GM21717 (cell line): ENCODE measurements at regions not wholly inside any gene's neighbourhood (a gene's known extent, or its start where the extent isn't known, plus 50 kb on each side); places are given as distances from the start of the nearest gene placed in this dataset.
"Not testable (repeated sequence)": the region's sequence is repeated elsewhere in the genome, so short reads cannot be mapped to it uniquely, and the experiment has no call there.

Experiments used
- ATAC-seq: cut with Tn5 transposase; IDR thresholded peaks from one replicate; pipeline ENCODE4 v1.9.1; 2021; ENCODE audit warnings: mild to moderate bottlenecking, moderate library complexity; ENCODE audit not compliant: unreplicated experiment

DNA sequence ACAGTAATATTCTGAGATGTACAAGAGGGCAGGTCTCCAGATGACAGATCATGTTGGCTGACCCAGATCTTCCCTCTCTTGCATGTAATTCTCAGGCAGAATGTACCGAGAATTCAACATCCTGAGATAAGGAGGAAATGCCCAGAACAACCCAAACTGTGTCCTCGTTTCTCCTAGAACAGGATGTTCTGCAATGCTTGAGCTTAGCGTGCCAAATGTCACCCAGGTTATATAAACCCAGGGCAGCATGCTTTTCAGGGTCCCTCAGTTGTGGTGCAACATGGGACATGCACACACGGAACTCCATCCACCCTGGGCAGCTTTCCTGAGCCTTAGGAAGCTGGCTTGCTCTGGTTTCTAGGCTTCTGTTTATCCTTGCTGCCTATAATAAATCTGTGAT, 102.1 kb upstream of the CMC1 start:
- no peak for ATAC-seq

DNA sequence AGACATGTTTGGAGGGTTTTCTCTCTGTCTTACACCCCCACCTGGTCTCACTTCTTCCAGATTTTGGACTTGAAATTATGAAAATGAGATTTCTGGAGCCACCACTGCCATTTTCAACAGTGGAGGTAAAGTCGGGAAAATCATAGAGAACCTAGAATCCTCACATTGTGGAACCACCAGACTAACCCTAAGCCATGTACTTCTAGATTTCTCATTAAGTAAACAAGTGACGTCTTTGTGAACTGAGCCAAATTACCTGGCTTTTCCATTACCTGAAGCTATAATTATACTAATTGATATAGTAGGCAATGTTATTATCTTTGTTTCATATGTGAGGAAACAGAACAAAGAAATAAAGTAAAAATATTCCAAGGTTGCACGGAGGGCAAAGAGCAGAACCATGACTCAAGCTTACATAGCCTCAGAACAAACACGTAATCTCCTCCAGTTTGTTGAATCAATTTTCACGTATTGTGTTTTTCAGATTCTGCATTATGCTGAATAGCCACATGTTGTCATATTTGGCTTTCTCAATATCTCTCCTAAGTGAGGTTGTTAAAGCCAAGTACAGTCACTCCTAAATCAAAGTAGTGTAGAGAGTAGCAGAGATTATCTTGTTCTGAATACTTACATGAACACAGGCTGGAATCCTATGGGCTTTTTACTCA, 101.3 kb upstream of the CMC1 start:
- ATAC-seq, result no peak

DNA sequence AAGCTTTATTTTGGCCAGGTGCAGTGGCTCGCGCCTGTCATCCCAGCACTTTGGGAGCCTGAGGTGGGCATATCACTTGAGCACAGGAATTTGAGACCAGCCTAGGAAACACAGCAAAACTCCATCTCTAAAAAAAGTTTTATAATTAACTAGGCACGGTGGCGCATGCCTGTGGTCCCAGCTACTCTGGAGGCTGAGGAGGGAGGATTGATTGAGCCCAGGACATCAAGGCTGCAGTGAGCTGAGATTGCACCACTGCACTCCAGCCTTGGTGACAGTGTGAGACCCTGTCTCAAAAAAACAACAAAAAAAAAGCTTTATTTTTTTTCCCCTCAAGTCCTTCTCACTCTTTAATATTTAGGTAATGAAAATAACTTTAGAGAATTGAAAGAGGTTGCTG, 100.8 kb upstream of the CMC1 start:
- no peak for ATAC-seq

DNA sequence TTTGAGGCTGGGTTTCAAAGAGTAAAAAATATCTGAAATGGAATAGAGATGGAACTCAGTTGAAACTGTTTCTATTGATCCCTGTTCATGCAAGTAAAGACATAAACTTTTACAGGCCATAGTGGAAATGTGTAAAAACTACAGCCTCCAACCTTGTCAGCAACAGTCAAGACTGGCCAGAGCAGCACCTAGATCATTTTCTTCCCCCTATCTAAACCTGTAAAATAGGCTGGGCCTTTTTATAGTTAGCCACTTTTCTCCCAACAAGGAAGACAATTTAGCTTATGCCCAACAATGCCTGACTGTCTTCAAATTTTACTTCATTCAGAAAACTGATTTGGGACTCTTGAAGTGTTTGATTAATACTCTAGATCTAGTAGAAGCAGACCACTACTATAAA, 91.5 kb upstream of the CMC1 start:
- ATAC-seq, result no peak

DNA sequence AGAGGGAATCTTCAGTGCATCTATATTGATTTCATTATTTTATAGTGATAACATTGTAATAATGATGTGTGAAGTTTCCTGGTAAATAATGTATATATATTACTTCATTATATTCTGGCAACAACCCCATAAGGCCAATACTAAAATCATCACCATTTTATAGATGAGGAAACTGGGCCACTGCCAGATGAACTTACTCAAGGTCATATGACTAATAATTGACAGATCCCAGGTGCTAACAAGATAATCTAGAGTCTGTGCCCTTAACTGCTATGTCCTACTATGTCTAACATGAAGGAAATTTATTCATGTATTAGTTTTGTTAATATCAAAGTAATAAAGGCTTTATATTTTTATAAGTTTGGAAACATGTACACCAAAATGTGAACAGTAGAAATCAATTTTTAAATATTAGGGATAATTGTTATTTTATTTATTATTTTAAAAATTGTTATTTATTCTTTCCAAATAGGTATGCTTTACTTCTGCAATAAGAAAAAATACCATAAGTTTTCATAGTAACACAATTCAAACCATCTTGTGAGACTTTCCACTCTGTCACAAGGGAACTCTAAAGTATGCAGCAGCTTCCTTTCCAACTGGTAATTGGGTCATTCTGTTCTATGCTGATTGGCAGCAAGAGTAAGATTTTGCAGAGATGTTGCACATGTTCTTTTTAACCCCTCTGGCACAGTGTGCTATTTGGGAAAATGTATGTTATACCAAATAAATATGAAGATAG, 90.8 kb upstream of the CMC1 start:
- ATAC-seq, result no peak

DNA sequence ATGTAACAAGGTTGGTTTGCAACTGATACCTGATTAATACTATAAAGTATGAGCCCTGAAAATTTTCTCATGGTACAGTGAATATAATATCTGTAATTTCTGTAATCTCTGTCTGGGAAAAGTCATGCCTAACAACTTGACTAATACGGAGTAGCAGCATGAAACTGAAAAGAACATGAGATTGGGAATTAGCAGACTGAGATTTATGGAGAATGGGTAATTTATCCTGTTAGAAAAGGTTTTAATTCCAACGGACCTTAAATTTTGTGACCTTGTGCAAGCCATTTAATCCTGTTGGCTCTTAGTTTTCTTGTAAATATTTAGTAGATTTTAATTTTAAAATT, 90.2 kb upstream of the CMC1 start:
- ATAC-seq, result no peak

DNA sequence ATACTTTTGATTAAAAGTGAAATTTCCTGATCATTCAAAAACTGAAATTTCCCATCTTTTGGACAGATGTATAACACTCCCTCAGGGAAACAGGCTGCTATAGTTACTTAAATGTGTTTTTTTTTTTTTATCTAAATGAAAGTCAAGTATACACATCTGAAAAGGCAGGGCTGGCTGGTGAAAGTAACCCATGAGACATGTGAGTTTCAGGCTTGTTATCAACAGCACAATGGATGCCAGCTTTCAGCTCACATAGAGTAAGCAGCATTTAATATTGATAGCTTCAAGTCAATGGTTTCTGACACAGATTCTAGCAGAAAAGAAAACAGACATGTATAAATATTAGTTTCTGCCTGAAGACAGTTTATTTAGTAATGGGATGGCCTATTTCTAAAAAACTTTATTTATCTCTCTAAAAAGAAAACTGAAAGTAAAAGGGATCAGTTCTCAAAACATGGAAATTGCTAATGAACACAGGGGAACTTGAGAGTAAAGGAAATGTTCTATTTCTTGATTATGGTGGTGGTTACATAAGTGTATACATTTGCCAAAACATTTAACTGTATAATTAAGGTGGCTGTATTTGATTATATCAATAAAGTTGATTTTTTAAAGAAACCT, 89.7 kb upstream of the CMC1 start:
- ATAC-seq, result peak; percentile 93

DNA sequence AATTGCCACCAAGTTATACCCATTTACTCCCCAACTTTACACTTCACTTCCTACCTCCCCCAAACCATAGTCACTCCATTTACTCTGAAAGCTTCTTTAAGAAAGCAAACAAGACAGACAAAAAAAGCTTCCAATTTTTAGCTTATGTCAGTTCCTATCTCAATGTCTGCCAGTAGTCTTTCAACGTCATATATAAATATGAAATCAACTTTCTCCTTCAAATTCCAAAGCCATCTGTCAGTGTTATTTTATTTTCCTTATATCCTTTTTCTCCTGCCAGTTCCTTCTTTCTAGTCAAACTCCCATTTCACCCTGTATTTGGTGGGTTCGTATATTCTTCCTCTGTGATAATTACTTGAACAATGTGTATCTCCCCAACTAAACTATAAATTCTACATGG, 85.8 kb upstream of the CMC1 start:
- no peak for ATAC-seq

DNA sequence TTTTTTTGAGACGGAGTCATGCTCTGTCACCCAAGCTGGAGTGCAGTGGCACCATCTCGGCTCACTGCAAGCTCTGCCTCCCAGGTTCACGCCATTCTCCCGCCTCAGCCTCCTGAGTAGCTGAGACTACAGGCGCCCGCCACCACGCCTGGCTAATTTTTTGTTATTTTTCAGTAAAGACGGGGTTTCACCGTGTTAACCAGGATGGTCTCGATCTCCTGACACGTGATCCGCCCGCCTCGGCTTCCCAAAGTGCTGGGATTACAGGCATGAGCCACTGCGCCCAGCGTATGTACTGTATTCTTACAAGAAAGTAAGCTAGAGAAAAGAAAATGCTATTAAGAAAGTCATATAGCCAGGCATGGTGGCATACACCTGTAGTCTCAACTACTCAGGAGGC, 84.8 kb upstream of the CMC1 start:
- not testable (repeated sequence) for ATAC-seq

DNA sequence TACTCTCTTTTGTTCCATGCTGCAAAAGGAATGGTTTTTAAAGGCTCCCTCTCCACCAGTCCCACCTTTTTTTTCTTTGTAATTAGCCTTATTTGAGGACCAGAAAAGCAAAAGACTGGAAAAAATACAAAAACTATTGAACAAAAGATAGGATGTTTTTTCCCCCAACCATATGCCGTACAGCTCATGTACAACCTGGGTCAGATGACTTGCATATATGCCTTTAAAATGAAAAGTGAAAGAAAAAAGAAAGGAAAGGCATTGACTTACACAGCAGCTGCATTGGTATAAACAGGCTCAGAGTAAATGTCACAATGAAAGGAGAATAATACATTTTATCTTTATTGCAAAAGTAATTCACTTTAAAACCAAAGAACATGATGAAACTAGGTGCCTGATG, 69.5 kb upstream of the CMC1 start:
- peak; percentile 90 for ATAC-seq

DNA sequence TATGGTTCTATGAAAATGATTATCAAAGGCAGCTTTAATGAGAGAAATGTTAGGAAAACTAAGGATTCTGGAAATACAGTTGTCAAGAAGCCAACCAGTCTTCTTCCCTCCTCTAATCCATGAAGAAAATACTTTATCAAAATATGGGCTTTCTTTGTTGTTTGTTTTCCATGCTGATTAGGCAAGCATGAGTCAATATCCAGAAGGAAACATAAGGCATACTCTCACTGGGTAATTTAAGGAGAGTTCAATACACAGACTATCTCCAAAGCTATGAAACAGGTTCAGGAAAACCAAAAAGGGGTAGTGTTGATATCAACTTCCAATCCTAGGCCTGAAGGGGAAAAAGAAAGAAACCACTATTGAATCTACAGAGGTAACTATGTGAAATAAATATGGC, 68.7 kb upstream of the CMC1 start:
- no peak for ATAC-seq

DNA sequence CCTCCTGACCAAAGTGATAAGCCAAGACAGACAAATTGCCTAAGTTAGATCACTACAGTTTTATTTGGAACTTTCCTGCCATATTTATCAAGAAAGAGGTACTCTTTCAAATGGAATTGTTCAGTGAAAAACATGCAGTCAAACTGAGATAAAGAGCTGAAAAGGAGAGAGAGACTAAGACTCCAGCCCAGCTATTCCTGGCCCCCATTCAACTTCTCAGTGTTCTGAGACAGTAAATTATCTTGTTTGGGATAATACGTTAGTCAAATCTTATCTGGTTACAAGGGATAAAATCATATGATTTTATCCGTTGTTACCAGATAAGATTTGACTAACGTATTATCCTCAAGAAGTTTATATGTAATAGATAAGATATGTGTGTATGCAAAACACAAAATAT, 67.6 kb upstream of the CMC1 start:
- ATAC-seq, result no peak

DNA sequence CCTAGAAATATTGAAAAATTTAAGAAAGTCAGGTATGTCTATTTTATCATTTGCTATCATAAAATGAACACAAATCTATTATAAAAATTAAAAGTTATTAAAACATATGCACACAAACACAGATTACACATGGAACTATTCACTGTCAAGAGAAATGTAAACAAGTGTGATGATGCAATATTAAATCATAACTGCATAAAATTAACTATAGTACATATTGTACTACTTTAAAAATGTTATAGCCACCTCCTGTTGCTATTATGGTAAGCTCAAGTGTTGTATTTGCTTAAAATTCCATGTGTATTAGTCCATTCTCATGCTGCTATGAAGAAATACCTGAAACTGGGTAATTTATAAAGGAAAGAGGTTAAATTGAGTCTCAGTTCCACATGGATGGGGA, 54.7 kb upstream of the CMC1 start:
- ATAC-seq, result no peak

DNA sequence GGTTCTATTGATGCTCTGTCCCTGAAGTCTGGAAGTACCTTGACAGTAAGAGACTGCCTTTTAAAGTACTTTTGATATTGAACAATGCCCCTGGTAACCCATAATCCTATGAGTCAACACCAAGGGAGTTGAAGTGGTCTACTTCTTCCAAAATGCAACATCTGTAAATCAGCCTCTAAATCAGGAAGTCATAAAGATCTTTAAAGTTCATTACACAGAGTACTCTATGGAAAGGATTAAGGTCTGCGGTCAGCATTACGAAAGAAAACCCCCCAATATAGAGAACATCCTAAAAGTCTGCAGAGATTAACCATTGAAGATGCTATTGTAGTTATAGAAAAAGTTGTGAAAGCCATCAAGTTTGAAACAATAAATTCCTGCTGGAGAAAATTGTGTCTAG, 52.7 kb upstream of the CMC1 start:
- no peak for ATAC-seq

DNA sequence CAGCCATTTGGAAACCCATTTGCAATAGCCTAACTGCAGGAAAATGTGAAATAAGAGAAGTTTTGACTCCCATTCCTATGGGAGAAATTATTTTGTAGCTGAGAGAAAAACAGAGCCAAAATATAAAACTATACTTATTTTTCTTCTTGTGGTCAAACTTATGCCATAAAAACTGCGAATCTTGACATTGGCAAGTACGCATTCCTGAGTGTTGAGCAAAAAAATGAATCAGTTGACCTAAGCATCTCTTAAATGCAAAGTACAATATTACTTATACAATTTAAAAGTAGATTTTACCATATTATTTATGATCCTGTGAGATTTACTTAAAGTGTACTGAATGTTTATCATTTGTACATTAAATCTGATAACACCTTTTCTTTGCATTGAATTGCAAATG, 50.1 kb upstream of the CMC1 start:
- ATAC-seq, result no peak
